ENCODE measurements at regions not wholly inside any gene's neighbourhood (a gene's known extent, or its start where the extent isn't known, plus 50 kb on each side); places are given as distances from the start of the nearest gene placed in this dataset.

- no peak overlapping the region for H3K27ac ChIP-seq
- H3K27me3 ChIP-seq, result peaks cover 0 to 8% of the 10 kb centered on the region in 2 donors
- intact Hi-C loops (cut with DNase I; ENCODE audit: low total_unique reads), result no loop called here
- no peaks in the 10 kb centered on the region for H3K4me1 ChIP-seq
- no peaks in the 10 kb centered on the region for H3K9me3 ChIP-seq
- no peaks in the 10 kb centered on the region for H3K36me3 ChIP-seq
- no peak for TF ChIP-seq POLR2AphosphoS5 (IDR thresholded peaks at IDR 0.05)
- no peak for TF ChIP-seq POLR2A (IDR thresholded peaks at IDR 0.05)
- no peak overlapping the region for H3K4me3 ChIP-seq
- no peak for DNase-seq (ENCODE audit: low spot score in 2 of 2)
These were observed 60.4 kb upstream of the FOXQ1 start for GRCh38 chr6:1251198-1252155.

- TF ChIP-seq POLR2AphosphoS5 (IDR thresholded peaks at IDR 0.05) (no peak), POLR2A (IDR thresholded peaks at IDR 0.05) (no peak)
- H3K27ac ChIP-seq, result no peak overlapping the region
- intact Hi-C loops (cut with DNase I; ENCODE audit: low total_unique reads), result no loop called here
- H3K36me3 ChIP-seq, result no peaks in the 10 kb centered on the region
- no peak for DNase-seq (ENCODE audit: low spot score in 2 of 2)
- H3K9me3 ChIP-seq, result no peaks in the 10 kb centered on the region
- H3K4me3 ChIP-seq, result no peak overlapping the region
- H3K27me3 ChIP-seq, result peaks cover 0 to 7% of the 10 kb centered on the region in 2 donors
- no peaks in the 10 kb centered on the region for H3K4me1 ChIP-seq
These were observed 61.3 kb upstream of the FOXQ1 start for GRCh38 chr6:1250489-1251197.

DNA sequence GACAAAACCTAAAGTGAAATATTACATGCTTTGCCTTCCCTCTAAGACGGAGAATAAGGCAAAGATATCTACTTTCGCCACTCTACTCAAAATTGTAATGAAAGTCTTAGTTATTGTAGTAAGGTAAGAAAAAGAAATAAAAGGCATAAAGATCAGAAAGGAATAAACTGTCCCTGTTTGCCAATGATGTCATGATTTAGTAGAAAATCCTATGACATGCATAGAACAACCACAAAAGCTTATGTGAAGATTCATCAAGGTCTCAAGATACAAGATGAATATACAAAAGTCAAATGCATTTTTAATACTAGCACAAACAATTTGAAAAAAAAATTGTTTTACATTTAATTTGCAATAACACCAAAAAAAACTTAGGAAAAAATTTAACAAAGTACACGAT, 64.0 kb upstream of the FOXQ1 start:
- no peak overlapping the region for H3K4me3 ChIP-seq
- H3K36me3 ChIP-seq, result no peaks in the 10 kb centered on the region
- H3K27me3 ChIP-seq, result peaks cover 0 to 3% of the 10 kb centered on the region in 2 donors
- TF ChIP-seq, protein P1, sequence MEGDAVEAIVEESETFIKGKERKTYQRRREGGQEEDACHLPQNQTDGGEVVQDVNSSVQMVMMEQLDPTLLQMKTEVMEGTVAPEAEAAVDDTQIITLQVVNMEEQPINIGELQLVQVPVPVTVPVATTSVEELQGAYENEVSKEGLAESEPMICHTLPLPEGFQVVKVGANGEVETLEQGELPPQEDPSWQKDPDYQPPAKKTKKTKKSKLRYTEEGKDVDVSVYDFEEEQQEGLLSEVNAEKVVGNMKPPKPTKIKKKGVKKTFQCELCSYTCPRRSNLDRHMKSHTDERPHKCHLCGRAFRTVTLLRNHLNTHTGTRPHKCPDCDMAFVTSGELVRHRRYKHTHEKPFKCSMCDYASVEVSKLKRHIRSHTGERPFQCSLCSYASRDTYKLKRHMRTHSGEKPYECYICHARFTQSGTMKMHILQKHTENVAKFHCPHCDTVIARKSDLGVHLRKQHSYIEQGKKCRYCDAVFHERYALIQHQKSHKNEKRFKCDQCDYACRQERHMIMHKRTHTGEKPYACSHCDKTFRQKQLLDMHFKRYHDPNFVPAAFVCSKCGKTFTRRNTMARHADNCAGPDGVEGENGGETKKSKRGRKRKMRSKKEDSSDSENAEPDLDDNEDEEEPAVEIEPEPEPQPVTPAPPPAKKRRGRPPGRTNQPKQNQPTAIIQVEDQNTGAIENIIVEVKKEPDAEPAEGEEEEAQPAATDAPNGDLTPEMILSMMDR (IDR thresholded peaks at IDR 0.05), result no peak
- TF ChIP-seq POLR2A (IDR thresholded peaks at IDR 0.05), result no peak
- no peak for TF ChIP-seq POLR2AphosphoS5 (IDR thresholded peaks at IDR 0.05)
- H3K27ac ChIP-seq, result no peak overlapping the region
- H3K4me1 ChIP-seq, result no peaks in the 10 kb centered on the region
- no peak for DNase-seq (ENCODE audit: low spot score in 2 of 2)
- H3K9me3 ChIP-seq, result no peaks in the 10 kb centered on the region
- intact Hi-C loops (cut with DNase I; ENCODE audit: low total_unique reads), result no loop called here

GRCh38 chr6:1247056-1247455, 64.8 kb upstream of the FOXQ1 start:
- H3K27me3 ChIP-seq, result peaks cover 0 to 6% of the 10 kb centered on the region in 2 donors
- intact Hi-C loops (cut with DNase I; ENCODE audit: low total_unique reads), result no loop called here
- H3K9me3 ChIP-seq, result no peaks in the 10 kb centered on the region
- TF ChIP-seq POLR2A (IDR thresholded peaks at IDR 0.05), result no peak
- TF ChIP-seq, protein P1 (IDR thresholded peaks at IDR 0.05), result no peak
- no peak for TF ChIP-seq POLR2AphosphoS5 (IDR thresholded peaks at IDR 0.05)
- H3K36me3 ChIP-seq, result no peaks in the 10 kb centered on the region
- no peak for DNase-seq (ENCODE audit: low spot score in 2 of 2)
- H3K4me3 ChIP-seq, result no peak overlapping the region
- H3K27ac ChIP-seq, result no peak overlapping the region
- no peaks in the 10 kb centered on the region for H3K4me1 ChIP-seq

GRCh38 chr6:1244941-1245340, 67.0 kb upstream of the FOXQ1 start:
- Histone ChIP-seq H3K27me3 (peaks cover 0 to 6% of the 10 kb centered on the region in 2 donors), H3K9me3 (no peaks in the 10 kb centered on the region), H3K4me3 (no peak overlapping the region), H3K4me1 (no peaks in the 10 kb centered on the region), H3K27ac (no peak overlapping the region), H3K36me3 (no peaks in the 10 kb centered on the region)
- no peak for DNase-seq (ENCODE audit: low spot score in 2 of 2)
- TF ChIP-seq, protein P1 (IDR thresholded peaks at IDR 0.05), result no peak
- TF ChIP-seq POLR2A (IDR thresholded peaks at IDR 0.05) (no peak), POLR2AphosphoS5 (IDR thresholded peaks at IDR 0.05) (no peak)
- intact Hi-C loops (cut with DNase I; ENCODE audit: low total_unique reads), result no loop called here

DNA sequence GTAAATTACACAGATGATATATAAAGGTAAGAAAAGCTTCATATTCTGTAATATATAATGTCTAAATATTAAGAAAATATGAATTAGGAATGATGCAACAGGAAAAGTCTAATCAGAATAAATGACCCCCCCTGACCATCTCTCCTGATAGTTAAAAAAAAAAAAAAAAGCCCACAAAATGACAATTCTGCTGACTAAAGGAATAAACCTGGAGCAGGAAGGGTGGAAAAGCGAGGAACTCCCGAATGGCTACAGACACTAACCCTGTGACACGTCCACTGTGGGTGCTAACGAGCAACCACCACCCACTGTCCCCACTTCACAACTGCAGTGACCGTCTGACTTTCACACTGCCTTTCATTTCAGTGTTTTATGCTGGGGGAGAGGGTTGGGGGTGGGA, 67.6 kb upstream of the FOXQ1 start:
- no peak for DNase-seq (ENCODE audit: low spot score in 2 of 2)

More for the DNA sequence above, 67.6 kb upstream of the FOXQ1 start:
- TF ChIP-seq POLR2AphosphoS5 (IDR thresholded peaks at IDR 0.05) (no peak), POLR2A (IDR thresholded peaks at IDR 0.05) (no peak)
- TF ChIP-seq, protein P1 (IDR thresholded peaks at IDR 0.05), result no peak
- Histone ChIP-seq H3K4me3 (no peak overlapping the region), H3K9me3 (no peaks in the 10 kb centered on the region), H3K36me3 (no peaks in the 10 kb centered on the region), H3K27ac (no peak overlapping the region), H3K4me1 (no peaks in the 10 kb centered on the region), H3K27me3 (peaks cover 0 to 6% of the 10 kb centered on the region in 2 donors)
- intact Hi-C loops (cut with DNase I; ENCODE audit: low total_unique reads), result no loop called here

Measured in breast epithelium (tissue), 4 donors.